PC-9 (cell line): ENCODE measurements at regions not wholly inside any gene's neighbourhood (a gene's known extent, or its start where the extent isn't known, plus 50 kb on each side); places are given as distances from the start of the nearest gene placed in this dataset.

Source experiments
- BruUV-seq: library from RNA; stranded (reverse); fragments of 400-500 nt; replicated peaks from 2 replicates; lab custom pipeline; 2021; lab: Mats Ljungman, UMichigan
- CTCF ChIA-PET: fragments of 300-600 bp; sonication (Branson Sonifier 250); formaldehyde crosslinking; loops from one replicate; lab custom pipeline; 2022; ENCODE audit warnings: antibody characterized with exemption; lab: Charles Lee
- POLR2A ChIA-PET: fragments of 300-600 bp; sonication (Branson Sonifier 250); formaldehyde crosslinking; loops from one replicate; lab custom pipeline; 2022; ENCODE audit warnings: antibody characterized with exemption; ENCODE audit not compliant: unreplicated experiment; lab: Charles Lee
- DNase-seq, 2 experiments: peaks; one replicate each; pipeline versions ENCODE4 v3.0.0 to v3.0.0-alpha.2; 2015 to 2022; ENCODE audit warnings: mixed read lengths in 1 of 2
- H2AFZ ChIP-seq: fragments of 200-600 bp; sonication (generic); 2 replicates; pipeline ENCODE4 v1.8.1; 2017; ENCODE audit warnings: antibody characterized with exemption
- H3F3A ChIP-seq: fragments of 200-600 bp; sonication (generic); 2 replicates; pipeline ENCODE4 v1.8.1; 2017; ENCODE audit warnings: antibody characterized with exemption, mild to moderate bottlenecking, low read depth; ENCODE audit not compliant: insufficient read depth
- H3K27ac ChIP-seq: fragments of 200-600 bp; sonication (generic); 2 replicates; pipeline ENCODE4 v1.6.1; 2016; ENCODE audit warnings: mixed run types
- H3K27me3 ChIP-seq: fragments of 200-600 bp; sonication (generic); 2 replicates; pipeline ENCODE4 v1.6.1; 2016; ENCODE audit warnings: low read depth, mixed run types; ENCODE audit not compliant: insufficient read depth
- H3K36me3 ChIP-seq: fragments of 200-600 bp; sonication (generic); 2 replicates; pipeline ENCODE4 v1.6.1; 2016; ENCODE audit warnings: low read depth, mixed run types
- H3K4me1 ChIP-seq: fragments of 200-600 bp; sonication (generic); replicated peaks from 2 replicates; pipeline ENCODE4 v1.6.1; 2016; ENCODE audit warnings: mixed run types; ENCODE audit not compliant: insufficient read depth
- H3K4me2 ChIP-seq: fragments of 200-600 bp; sonication (generic); 2 replicates; pipeline ENCODE4 v1.6.1; 2017; ENCODE audit warnings: mixed run types
- H3K4me3 ChIP-seq: fragments of 200-600 bp; sonication (generic); 2 replicates; pipeline ENCODE4 v1.6.1; 2016; ENCODE audit warnings: mixed run types
- H3K79me2 ChIP-seq: fragments of 200-600 bp; sonication (generic); 2 replicates; pipeline ENCODE4 v1.6.1; 2017; ENCODE audit warnings: low read depth, mixed run types
- H3K9me2 ChIP-seq: fragments of 200-600 bp; sonication (generic); 2 replicates; pipeline ENCODE4 v1.8.1; 2017; ENCODE audit warnings: mild to moderate bottlenecking; ENCODE audit not compliant: insufficient read depth
- H3K9me3 ChIP-seq: fragments of 200-600 bp; sonication (generic); 2 replicates; pipeline ENCODE4 v1.8.1; 2016; ENCODE audit warnings: low read depth; ENCODE audit not compliant: insufficient read depth
- H4K20me1 ChIP-seq: fragments of 200-600 bp; sonication (generic); 2 replicates; pipeline ENCODE4 v1.8.1; 2017; ENCODE audit not compliant: insufficient read depth
- CTCF ChIP-seq: fragments of 200-600 bp; sonication (generic); conservative IDR thresholded peaks from 2 replicates; pipeline ENCODE4 v1.6.1; 2017; ENCODE audit warnings: mixed run types, antibody characterized with exemption, mild to moderate bottlenecking, moderate library complexity
- EZH2 ChIP-seq: fragments of 200-600 bp; sonication (generic); IDR thresholded peaks from 2 replicates; pipeline ENCODE4 v1.8.0; 2017; ENCODE audit warnings: antibody characterized with exemption, low read depth
- intact Hi-C: fragments of 100-400 bp; cut with micrococcal nuclease; formaldehyde crosslinking; loops from one replicate; pipeline ENCODE4 v1.10.0; 2022; ENCODE audit not compliant: unreplicated experiment

GRCh38 chr6:159642995-159643394 is 50.0 kb downstream of the SOD2 start:
- Histone ChIP-seq H3F3A (no peaks in the 10 kb centered on the region), H3K4me2 (no peak overlapping the region), H3K4me3 (no peak overlapping the region), H3K9me2 (no peaks in the 10 kb centered on the region), H3K36me3 (no peaks in the 10 kb centered on the region), H3K79me2 (no peaks in the 10 kb centered on the region), H3K9me3 (no peaks in the 10 kb centered on the region; the same call in 1 of the 2 replicates), H4K20me1 (no peaks in the 10 kb centered on the region), H3K27me3 (peaks cover 5% of the 10 kb centered on the region; the same call in 1 of the 2 replicates), H3K27ac (no peak overlapping the region), H2AFZ (no peak overlapping the region), H3K4me1 (no peaks in the 10 kb centered on the region)
- TF ChIP-seq CTCF (no peak), EZH2 (no peak)
- no peak for DNase-seq
- intact Hi-C loops = no loop called here
- no TSS peak for BruUV-seq
- ChIA-PET CTCF (no interaction called here), POLR2A (no interaction called here)

- Histone ChIP-seq H3K36me3 (no peaks in the 10 kb centered on the region), H2AFZ (no peak overlapping the region), H3K27ac (no peak overlapping the region), H3K4me1 (no peaks in the 10 kb centered on the region), H3K9me2 (no peaks in the 10 kb centered on the region), H3K9me3 (no peaks in the 10 kb centered on the region; the same call in 1 of the 2 replicates), H3K79me2 (no peaks in the 10 kb centered on the region), H4K20me1 (no peaks in the 10 kb centered on the region), H3F3A (no peaks in the 10 kb centered on the region), H3K4me2 (no peak overlapping the region), H3K27me3 (peaks cover 5% of the 10 kb centered on the region; the same call in 1 of the 2 replicates), H3K4me3 (no peak overlapping the region)
- intact Hi-C loops = no loop called here
- no TSS peak for BruUV-seq
- TF ChIP-seq EZH2 (no peak), CTCF (no peak)
- POLR2A ChIA-PET = no interaction called here
- CTCF ChIA-PET = no interaction called here
- DNase-seq = no peak
Measured at GRCh38 chr6:159642481-159642880, 50.6 kb downstream of the SOD2 start.

- CTCF ChIA-PET = no interaction called here
- no TSS peak for BruUV-seq
- no peak for TF ChIP-seq CTCF
- no peak for TF ChIP-seq EZH2
Measured at GRCh38 chr6:159640722-159641482, 52.1 kb downstream of the SOD2 start.

More at GRCh38 chr6:159640722-159641482, 52.1 kb downstream of the SOD2 start:
- POLR2A ChIA-PET = no interaction called here
- Histone ChIP-seq H3K4me1 (no peaks in the 10 kb centered on the region), H2AFZ (no peak overlapping the region), H3K36me3 (no peaks in the 10 kb centered on the region), H3K27ac (no peak overlapping the region), H3K27me3 (peaks cover 5% of the 10 kb centered on the region; the same call in 1 of the 2 replicates), H3K79me2 (no peaks in the 10 kb centered on the region), H4K20me1 (no peaks in the 10 kb centered on the region), H3K9me3 (no peaks in the 10 kb centered on the region; the same call in 1 of the 2 replicates), H3F3A (no peaks in the 10 kb centered on the region), H3K9me2 (no peaks in the 10 kb centered on the region), H3K4me2 (no peak overlapping the region), H3K4me3 (no peak overlapping the region)
- intact Hi-C loops = no loop called here
- no peak for DNase-seq
